Neural progenitor cell (in vitro differentiated cells): ENCODE measurements at regions not wholly inside any gene's neighbourhood (a gene's known extent, or its start where the extent isn't known, plus 50 kb on each side); places are given as distances from the start of the nearest gene placed in this dataset.

Experiments used
- DNase-seq: peaks from one replicate; pipeline ENCODE4 v3.0.0-alpha.2; 2016; ENCODE audit warnings: low spot score
- H2AFZ ChIP-seq: fragments of 200-600 bp; sonication (generic); replicated peaks from 2 replicates; pipeline ENCODE4 v1.6.1; 2016; ENCODE audit warnings: antibody characterized with exemption
- H3F3A ChIP-seq: fragments of 200-600 bp; sonication (generic); 2 replicates; pipeline ENCODE4 v1.6.1; 2016; ENCODE audit warnings: antibody characterized with exemption, low read depth
- H3K27ac ChIP-seq: fragments of 200-600 bp; sonication (generic); 2 replicates; pipeline ENCODE4 v1.5.1; 2016; ENCODE audit warnings: mild to moderate bottlenecking
- H3K27me3 ChIP-seq: fragments of 200-600 bp; sonication (generic); 2 replicates; pipeline ENCODE4 v1.6.1; 2016; ENCODE audit warnings: mild to moderate bottlenecking, moderate library complexity
- H3K36me3 ChIP-seq: fragments of 200-600 bp; sonication (generic); 2 replicates; pipeline ENCODE4 v1.5.1; 2016
- H3K4me1 ChIP-seq: fragments of 200-600 bp; sonication (generic); 2 replicates; pipeline ENCODE4 v1.6.1; 2016; ENCODE audit warnings: mixed run types
- H3K4me2 ChIP-seq: fragments of 200-600 bp; sonication (generic); 2 replicates; pipeline ENCODE4 v1.6.1; 2016
- H3K4me3 ChIP-seq: fragments of 200-600 bp; sonication (generic); 2 replicates; pipeline ENCODE4 v1.5.1; 2016
- H3K79me2 ChIP-seq: fragments of 200-600 bp; sonication (generic); 2 replicates; pipeline ENCODE4 v1.6.1; 2016; ENCODE audit warnings: low read depth
- H3K9ac ChIP-seq: fragments of 200-600 bp; sonication (generic); 2 replicates; pipeline ENCODE4 v1.6.1; 2016
- H3K9me3 ChIP-seq: fragments of 200-600 bp; sonication (generic); 2 replicates; pipeline ENCODE4 v1.5.1; 2016; ENCODE audit warnings: low read depth
- H4K20me1 ChIP-seq: fragments of 200-600 bp; sonication (generic); 2 replicates; pipeline ENCODE4 v1.6.1; 2016; ENCODE audit warnings: low read depth
- H3K27ac Mint-ChIP-seq: 3 replicates; pipeline ENCODE4 v1.8.0; 2021; ENCODE audit warnings: mixed read lengths
- H3K27me3 Mint-ChIP-seq: 2 replicates; pipeline ENCODE4 v1.8.0; 2022; ENCODE audit warnings: low read depth, mild to moderate bottlenecking, inconsistent platforms, moderate library complexity, mixed read lengths; ENCODE audit not compliant: insufficient read depth
- H3K36me3 Mint-ChIP-seq: 3 replicates; pipeline ENCODE4 v1.8.0; 2021; ENCODE audit warnings: mixed read lengths
- H3K4me1 Mint-ChIP-seq: 3 replicates; pipeline ENCODE4 v1.8.0; 2021; ENCODE audit warnings: mixed read lengths
- H3K4me3 Mint-ChIP-seq: 3 replicates; pipeline ENCODE4 v1.8.0; 2021; ENCODE audit warnings: mild to moderate bottlenecking, moderate library complexity, mixed read lengths
- H3K9me3 Mint-ChIP-seq: 3 replicates; pipeline ENCODE4 v1.8.0; 2020; ENCODE audit warnings: mixed read lengths
- EZH2 ChIP-seq: fragments of 200-600 bp; sonication (generic); IDR thresholded peaks from 2 replicates; pipeline ENCODE4 v1.6.1; 2017; ENCODE audit warnings: antibody characterized with exemption, mild to moderate bottlenecking, moderate library complexity
- EZH2phosphoT487 ChIP-seq: fragments of 200-600 bp; sonication (generic); IDR thresholded peaks from 2 replicates; pipeline ENCODE4 v1.6.1; 2017; ENCODE audit warnings: antibody characterized with exemption
- TF ChIP-seq, protein P1 (sequence below): fragments of 200-600 bp; sonication (generic); IDR thresholded peaks from 2 replicates; pipeline ENCODE4 v1.5.1; 2017; ENCODE audit warnings: antibody characterized with exemption, mild to moderate bottlenecking

DNA sequence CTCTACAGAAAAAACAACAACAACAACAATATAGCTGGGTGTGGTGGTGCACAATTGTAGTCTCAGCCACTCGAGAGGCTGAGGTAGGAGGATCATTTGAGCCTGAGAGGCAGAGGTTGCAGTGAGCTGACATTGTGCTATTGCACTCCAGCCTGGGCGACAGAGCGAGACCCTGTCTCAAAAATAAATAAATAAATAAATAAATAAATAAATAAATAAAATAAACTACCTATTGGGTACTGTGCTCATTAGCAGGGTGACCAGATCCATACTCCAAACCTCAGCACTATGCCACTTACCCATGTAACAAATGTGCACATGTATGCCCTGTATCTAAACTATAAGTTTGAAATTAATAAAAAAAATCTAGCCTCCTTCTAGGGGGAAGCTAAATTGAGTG lies 369.4 kb upstream of the AJAP1 start:
- H3K36me3 Mint-ChIP-seq = peaks cover 3% of the 10 kb centered on the region
- H3K4me1 ChIP-seq = peaks cover 8% of the 10 kb centered on the region
- H3K4me2 ChIP-seq = peak overlapping the region; percentile 27
- DNase-seq = no peak
- no peak overlapping the region for H3K9ac ChIP-seq
- peaks cover 16% of the 10 kb centered on the region for H3K27me3 Mint-ChIP-seq
- no peaks in the 10 kb centered on the region for H4K20me1 ChIP-seq
- H3K27ac ChIP-seq = no peak overlapping the region
- TF ChIP-seq EZH2 (no peak), EZH2phosphoT487 (no peak)
- TF ChIP-seq, protein P1, sequence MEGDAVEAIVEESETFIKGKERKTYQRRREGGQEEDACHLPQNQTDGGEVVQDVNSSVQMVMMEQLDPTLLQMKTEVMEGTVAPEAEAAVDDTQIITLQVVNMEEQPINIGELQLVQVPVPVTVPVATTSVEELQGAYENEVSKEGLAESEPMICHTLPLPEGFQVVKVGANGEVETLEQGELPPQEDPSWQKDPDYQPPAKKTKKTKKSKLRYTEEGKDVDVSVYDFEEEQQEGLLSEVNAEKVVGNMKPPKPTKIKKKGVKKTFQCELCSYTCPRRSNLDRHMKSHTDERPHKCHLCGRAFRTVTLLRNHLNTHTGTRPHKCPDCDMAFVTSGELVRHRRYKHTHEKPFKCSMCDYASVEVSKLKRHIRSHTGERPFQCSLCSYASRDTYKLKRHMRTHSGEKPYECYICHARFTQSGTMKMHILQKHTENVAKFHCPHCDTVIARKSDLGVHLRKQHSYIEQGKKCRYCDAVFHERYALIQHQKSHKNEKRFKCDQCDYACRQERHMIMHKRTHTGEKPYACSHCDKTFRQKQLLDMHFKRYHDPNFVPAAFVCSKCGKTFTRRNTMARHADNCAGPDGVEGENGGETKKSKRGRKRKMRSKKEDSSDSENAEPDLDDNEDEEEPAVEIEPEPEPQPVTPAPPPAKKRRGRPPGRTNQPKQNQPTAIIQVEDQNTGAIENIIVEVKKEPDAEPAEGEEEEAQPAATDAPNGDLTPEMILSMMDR = no peak
- no peak overlapping the region for H2AFZ ChIP-seq
- no peaks in the 10 kb centered on the region for H3K79me2 ChIP-seq
- no peak overlapping the region for H3K4me3 Mint-ChIP-seq
- H3K27me3 ChIP-seq = no peaks in the 10 kb centered on the region
- H3K4me1 Mint-ChIP-seq = peaks cover 3% of the 10 kb centered on the region
- H3K9me3 ChIP-seq = no peaks in the 10 kb centered on the region
- peaks cover 21% of the 10 kb centered on the region for H3K9me3 Mint-ChIP-seq
- peaks cover 6% of the 10 kb centered on the region for H3F3A ChIP-seq
- no peaks in the 10 kb centered on the region for H3K36me3 ChIP-seq
- no peak overlapping the region for H3K27ac Mint-ChIP-seq
- H3K4me3 ChIP-seq = no peak overlapping the region

DNA sequence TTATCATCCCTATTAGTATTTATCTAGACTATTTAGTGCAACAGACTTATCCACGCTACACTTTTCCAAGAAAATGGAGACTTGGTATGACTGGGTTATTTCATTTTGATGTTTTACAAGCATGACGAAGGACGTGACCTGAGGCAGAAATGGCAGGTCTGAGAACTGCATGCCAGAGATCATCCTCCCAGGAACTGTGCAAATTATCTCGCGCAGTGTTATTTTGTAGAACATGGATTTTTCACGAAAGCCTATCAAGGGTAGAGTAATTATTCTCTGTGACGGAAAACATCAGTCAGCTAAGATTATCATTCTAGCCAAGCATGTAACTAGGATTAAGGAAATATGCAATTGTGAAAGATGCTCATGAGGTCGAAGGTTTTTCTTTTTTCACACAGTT lies 361.5 kb upstream of the AJAP1 start:
- Histone ChIP-seq H3K9me3 (no peaks in the 10 kb centered on the region), H3K36me3 (no peaks in the 10 kb centered on the region), H3K4me3 (no peak overlapping the region), H3K27ac (no peak overlapping the region), H3K9ac (no peak overlapping the region), H3K27me3 (no peaks in the 10 kb centered on the region), H3K79me2 (no peaks in the 10 kb centered on the region), H2AFZ (no peak overlapping the region), H3F3A (no peaks in the 10 kb centered on the region), H3K4me1 (no peaks in the 10 kb centered on the region), H4K20me1 (no peaks in the 10 kb centered on the region), H3K4me2 (no peak overlapping the region)
- Mint-ChIP-seq H3K27me3 (peaks cover 12% of the 10 kb centered on the region), H3K36me3 (no peaks in the 10 kb centered on the region), H3K4me3 (no peak overlapping the region), H3K27ac (no peak overlapping the region), H3K9me3 (peaks cover 18% of the 10 kb centered on the region), H3K4me1 (peaks cover 7% of the 10 kb centered on the region)
- DNase-seq = no peak
- TF ChIP-seq EZH2phosphoT487 (no peak), EZH2 (no peak)
- TF ChIP-seq, protein P1 = no peak

DNA sequence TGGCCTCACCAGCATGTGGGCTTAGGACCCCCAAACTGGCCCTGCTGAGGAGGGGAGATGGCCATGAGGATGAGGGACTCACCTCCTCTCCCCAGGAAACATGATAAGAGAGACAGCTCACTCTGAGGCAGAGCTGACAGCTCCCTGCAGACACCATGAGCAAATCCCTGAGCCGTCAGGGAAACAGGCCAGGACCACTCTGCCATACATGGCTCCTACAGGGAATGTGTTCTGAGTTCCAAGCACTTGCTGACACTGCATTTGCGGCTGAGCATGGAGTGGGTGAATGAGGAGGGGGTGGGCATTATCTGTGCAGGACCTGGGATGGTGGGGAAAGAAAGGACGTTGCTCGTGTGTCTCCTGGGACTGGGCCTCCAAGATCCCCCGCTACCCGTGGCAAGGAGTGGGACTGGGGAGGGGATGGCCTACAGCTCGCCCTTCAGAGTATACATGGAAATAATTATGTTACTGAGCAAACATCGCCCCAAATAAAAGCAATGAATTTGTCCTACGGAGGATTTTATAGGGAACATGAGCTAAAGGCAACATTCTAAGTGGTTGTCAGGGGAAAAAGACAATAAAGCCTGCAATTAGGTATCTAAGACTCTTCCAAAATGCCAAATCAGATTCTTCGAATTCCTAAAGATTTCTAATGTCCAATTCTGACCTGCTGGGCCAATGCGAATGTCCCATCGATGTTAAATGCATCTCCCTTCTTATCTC lies 355.9 kb upstream of the AJAP1 start:
- H3K36me3 Mint-ChIP-seq = no peaks in the 10 kb centered on the region

More for the DNA sequence above, 355.9 kb upstream of the AJAP1 start:
- H3K79me2 ChIP-seq = no peaks in the 10 kb centered on the region
- H3K9ac ChIP-seq = no peak overlapping the region
- no peaks in the 10 kb centered on the region for H3K36me3 ChIP-seq
- no peaks in the 10 kb centered on the region for H4K20me1 ChIP-seq
- no peak overlapping the region for H3K4me2 ChIP-seq
- H3F3A ChIP-seq = no peaks in the 10 kb centered on the region
- Mint-ChIP-seq H3K4me3 (no peak overlapping the region), H3K27ac (peak overlapping the region; percentile 62), H3K9me3 (peaks cover 12% of the 10 kb centered on the region), H3K4me1 (peaks cover 8% of the 10 kb centered on the region), H3K27me3 (peaks cover 12% of the 10 kb centered on the region)
- H3K9me3 ChIP-seq = no peaks in the 10 kb centered on the region
- no peak overlapping the region for H3K4me3 ChIP-seq
- no peaks in the 10 kb centered on the region for H3K4me1 ChIP-seq
- no peak overlapping the region for H2AFZ ChIP-seq
- TF ChIP-seq EZH2 (no peak), EZH2phosphoT487 (no peak)
- TF ChIP-seq, protein P1 = no peak
- no peak for DNase-seq
- H3K27ac ChIP-seq = no peak overlapping the region
- H3K27me3 ChIP-seq = no peaks in the 10 kb centered on the region
